AML-193 (cell line): ENCODE measurements at regions not wholly inside any gene's neighbourhood (a gene's known extent, or its start where the extent isn't known, plus 50 kb on each side); places are given as distances from the start of the nearest gene placed in this dataset.
"Not testable (repeated sequence)": the region's sequence is repeated elsewhere in the genome, so short reads cannot be mapped to it uniquely, and the experiment has no call there.

Experiments
- DNase-seq, 2 experiments: peaks; one replicate each; lab custom pipeline; 2025; lab: John Stamatoyannopoulos, UW

DNA sequence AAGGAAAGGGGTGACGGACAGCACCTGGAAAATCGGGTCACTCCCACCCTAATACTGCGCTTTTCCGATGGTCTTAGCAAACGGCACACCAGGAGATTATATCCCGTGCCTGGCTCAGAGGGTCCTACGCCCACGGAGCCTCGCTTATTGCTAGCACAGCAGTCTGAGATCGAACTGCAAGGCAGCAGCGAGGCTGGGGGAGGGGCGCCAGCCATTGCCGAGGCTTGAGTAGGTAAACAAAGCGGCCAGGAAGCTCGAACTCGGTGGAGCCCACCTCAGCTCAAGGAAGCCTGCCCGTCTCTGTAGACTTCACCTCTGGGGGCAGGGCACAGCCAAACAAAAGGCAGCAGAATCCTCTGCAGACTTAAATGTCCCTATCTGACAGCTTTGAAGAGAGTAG is 91.5 kb upstream of the MBIP start:
- not testable (repeated sequence) for DNase-seq

DNA sequence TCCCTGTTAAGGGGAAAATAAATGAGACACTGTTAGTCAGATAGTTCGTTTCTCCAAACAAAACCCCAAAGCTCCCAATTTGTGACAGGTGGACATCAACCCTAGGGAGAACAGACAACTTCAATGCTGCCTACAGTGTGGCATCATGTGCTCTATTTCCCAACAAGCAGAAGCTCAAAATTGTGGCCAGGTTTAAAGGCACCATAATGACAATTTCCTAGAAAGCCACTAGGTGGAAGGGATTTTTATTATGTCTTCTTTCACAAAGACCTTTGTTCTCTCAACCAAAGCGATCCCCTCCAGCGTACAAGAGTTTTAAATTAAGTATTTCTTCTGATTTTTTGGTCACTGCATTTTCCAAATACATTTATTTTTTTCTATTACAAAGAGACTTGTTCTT is 88.0 kb upstream of the MBIP start:
- no peak for DNase-seq

DNA sequence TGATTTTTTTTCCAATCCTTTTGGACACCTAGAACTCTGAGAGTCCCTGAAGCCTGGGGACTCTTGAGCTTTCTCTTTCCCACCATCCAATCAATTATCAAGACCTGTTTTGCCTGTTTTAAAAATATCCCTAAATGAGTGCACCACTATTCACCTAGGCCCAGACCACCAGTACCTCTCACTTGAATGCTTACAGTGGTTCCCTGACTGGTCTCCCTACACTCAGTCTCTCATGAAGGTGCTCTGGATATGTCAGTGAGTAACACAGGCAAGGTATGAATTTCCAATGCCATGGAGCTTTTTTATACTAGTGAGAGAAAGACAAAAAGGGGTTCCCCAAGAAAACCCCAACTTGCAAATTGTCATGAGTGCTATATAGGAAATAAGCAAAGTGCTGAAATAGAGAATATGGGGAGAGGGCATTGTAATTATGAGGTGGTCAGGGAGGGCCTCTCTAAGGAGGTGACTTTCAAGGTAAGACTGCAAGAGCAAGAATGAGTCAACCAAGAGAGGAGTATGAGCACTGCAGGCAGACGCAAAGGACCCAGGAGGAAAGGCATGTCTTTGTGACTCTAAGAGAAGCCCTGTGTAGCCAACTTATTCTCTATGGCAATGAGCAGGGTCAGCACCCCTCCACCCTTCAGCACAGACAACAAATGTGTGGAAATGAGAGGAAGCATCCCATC is 85.3 kb upstream of the MBIP start:
- no peak for DNase-seq

DNA sequence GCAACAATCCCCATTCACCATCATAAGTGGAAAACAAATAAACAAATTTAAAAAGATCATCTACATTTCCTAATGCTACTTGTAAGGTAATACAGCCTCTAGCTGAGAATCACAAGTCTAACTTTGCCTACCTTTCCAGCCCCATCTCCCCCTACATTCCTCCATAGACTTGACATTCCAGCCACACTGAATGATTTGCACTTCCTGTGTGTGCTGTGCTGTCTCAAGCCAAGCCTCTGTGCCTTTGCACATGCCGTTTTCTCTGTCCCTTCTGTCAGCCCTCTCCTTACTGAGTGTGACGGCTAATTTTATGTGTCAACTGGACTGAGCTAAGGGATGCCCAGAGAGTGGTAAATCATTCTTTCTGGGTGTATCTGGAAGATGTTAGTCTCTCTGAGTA is 82.4 kb upstream of the MBIP start:
- DNase-seq, result no peak

DNA sequence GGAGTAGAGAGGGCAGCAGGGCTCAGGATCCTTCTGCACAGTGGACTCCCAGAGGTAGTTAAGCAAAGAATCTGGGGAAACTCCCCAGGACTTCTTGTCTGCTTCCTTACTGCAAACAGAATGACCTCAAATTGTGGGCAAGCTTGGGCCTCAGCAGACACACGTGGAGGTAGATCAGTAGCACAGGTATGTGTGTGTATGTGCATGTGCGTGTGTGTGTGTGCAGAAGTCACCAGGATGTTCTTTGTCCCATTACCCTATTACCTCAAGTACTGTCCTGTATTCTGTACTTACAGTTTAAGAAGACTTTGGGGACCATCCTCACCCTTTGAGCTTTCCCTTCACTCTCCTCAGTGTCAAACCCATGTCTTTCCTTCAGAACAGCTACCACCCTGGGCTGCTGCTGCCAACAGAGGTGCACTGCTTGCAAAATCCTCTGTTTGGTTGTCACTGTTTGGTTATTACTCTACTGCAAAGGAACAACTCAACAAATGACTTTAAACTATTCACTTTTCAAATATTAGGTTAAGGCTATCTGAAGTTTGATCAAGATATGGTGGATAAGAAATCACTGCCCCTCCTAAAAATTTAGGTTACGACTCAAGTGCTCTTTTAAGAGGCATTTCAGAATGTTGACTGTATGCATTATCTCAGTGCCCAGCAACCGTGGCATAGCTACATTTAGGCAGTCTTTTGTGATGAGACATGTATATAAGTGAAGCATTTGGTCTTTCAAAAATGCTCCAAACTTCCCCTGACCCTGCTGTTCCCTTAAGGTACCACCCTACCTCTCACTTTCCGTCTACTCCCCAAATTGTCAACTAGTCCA is 78.2 kb upstream of the MBIP start:
- no peak for DNase-seq

DNA sequence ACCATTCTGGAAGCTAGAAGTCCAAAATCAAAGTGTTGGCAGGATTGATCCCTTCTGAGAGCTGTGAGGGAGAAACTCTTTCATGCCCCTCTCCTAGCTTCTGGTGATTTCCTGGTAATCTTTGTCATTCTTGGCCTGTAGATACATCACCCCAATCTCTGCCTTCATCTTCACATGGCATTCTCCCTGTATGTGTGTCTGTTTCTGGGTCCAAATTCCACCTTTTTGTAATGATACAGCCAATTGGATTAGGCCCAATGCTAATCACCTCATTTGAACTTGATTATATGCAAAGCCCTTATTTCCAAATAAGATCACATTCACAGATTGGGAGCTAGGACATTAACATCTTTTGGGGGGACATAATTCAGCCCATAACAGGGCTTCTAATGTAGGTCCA is 76.9 kb upstream of the MBIP start:
- DNase-seq, result no peak

DNA sequence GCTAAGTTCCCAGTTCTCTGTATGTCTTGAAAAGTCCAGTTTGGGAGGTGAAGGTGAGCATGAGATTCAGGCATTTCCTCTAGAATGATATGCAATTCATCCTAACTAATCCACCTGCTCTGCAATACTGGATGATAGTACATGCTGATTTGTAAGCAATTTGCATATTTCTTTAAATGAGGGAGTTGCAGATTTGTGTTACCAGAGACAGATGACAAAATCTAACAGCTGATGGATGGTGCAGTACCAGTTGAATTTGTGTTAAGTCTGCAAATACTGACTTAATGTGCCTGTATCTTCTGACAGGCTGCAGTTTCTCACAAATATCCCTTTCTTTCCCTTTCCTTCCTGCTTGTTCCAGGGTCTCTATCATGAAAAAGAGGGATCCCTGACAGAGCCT is 76.4 kb upstream of the MBIP start:
- no peak for DNase-seq

DNA sequence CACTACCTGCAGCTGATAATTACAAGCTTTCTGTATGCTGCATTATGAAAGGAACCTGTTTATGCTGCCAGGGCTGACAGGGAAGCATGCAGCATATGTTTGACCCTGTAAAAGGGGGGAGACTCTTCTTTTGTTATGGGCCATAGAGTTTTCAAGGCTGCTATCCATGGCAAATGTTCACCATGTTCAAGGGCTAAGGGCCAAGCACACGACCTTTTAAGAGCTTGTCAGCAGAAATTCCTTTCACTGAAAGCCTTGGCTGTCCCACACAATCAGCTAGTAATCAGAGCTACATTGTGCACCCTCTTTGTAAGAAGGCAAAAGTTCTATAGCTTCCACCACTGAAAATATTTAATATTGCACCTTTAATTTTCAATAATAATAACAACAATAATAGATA is 74.2 kb upstream of the MBIP start:
- no peak for DNase-seq

DNA sequence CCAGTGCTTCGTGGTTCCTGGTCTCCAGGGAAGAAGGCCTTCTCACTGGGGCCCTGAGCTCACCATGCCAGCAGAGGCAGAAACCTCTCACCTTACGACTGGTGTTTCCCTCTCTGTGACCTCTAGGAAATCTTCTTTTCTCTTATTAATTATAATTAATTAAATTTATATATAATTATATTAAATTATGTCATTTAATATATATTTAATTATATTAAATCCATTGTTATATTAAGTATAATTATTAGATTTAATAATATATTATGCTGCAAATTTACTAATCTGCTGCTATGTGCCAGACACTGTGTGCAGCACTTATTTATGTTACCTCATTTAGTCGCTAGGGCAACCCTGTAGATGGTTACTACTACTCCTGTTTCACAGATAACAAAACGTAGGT is 70.3 kb upstream of the MBIP start:
- no peak for DNase-seq

DNA sequence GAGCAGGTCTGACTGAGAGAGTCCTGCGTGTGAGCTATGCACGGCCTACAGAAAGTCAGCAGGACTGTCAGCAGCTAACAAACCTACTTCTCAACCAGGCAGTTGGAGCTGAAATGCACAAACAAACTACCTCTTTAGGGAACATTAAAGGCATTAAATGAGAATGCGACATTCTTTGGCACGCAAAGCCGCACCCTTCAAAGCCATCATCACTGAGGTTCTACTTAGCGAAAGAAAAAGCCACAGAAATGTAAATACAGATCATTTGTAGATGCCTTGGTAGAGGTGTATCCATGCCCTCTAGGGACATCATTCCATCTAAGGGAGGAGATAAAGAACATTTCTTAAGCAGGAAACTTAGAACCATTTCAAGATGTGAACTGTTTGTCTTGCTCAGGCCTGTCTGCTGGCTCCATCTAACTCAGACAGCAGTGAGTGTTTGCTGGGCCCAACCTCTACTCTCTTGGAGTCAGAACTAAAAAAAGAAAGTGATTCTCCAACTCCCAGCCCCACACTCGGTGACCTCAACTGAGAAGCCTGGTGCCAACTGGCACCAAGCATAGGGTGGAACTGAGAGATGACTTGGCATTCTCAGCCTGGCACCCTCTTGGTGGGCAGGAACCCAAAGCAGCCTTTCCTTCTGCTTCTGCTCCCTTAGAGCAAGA is 63.5 kb upstream of the MBIP start:
- no peak for DNase-seq

DNA sequence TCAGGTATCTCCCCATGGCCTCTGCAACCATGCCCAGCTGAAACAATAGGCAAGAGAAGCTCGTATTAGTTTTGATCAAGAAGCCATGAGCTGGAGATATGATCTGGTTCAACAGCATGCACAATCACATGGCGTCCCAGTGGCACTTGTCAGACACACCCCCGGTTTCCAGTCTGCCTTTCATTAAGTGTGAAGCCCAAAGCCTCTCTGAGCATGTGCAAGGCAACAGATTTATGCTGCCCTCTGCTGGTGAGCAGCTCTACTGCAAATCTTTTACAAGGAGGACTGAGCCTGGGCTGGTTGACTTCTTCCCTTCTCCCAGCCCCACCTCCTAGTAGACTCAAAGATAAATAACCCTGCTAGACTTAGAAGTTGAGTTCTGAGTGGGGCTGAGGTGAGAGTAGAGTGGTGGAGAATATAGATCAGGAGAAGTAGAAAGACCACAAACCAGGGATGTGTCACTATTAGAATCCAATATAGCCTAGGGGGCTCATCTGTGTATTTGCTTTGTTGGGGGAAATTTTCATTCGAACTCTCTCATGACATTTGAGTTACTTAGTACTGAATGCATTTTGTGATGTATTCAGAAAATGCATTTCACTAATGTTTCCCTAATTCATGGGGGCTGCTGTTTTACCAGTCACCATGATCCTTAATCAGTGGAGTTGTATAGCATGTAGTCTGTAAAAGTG is 53.7 kb upstream of the MBIP start:
- peak; percentile 46 to 57 for DNase-seq
